ENCODE measurements at regions not wholly inside any gene's neighbourhood (a gene's known extent, or its start where the extent isn't known, plus 50 kb on each side); places are given as distances from the start of the nearest gene placed in this dataset.
A peak's percentile ranks its signal among the peaks of the same experiment; 100 is the strongest.

DNA sequence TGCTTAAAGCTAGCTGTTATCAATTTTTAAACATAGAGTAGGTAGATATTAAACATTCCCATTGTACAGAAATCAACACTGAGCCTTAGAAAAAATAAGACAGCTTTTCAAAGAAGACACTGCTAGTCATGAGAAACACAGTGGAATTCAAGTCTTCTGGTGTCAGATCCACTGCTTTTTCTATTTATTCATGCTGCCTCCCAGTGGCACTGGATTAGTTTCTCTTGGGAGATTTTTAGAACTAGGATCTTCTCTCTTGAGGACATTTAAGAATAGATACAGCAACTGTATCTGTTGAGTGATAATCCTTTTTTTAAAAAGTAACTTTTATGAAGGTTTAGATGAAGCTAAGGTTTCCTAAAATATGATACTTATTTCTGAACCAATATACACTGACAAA is 1635.4 kb upstream of the C9orf72 start:
- TF ChIP-seq, protein P1, sequence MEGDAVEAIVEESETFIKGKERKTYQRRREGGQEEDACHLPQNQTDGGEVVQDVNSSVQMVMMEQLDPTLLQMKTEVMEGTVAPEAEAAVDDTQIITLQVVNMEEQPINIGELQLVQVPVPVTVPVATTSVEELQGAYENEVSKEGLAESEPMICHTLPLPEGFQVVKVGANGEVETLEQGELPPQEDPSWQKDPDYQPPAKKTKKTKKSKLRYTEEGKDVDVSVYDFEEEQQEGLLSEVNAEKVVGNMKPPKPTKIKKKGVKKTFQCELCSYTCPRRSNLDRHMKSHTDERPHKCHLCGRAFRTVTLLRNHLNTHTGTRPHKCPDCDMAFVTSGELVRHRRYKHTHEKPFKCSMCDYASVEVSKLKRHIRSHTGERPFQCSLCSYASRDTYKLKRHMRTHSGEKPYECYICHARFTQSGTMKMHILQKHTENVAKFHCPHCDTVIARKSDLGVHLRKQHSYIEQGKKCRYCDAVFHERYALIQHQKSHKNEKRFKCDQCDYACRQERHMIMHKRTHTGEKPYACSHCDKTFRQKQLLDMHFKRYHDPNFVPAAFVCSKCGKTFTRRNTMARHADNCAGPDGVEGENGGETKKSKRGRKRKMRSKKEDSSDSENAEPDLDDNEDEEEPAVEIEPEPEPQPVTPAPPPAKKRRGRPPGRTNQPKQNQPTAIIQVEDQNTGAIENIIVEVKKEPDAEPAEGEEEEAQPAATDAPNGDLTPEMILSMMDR (IDR thresholded peaks at IDR 0.05): peak; percentile 21
- no peak for TF ChIP-seq EZH2 (IDR thresholded peaks at IDR 0.05)

All from neural progenitor cell (in vitro differentiated cells).